ENCODE measurements at regions not wholly inside any gene's neighbourhood (a gene's known extent, or its start where the extent isn't known, plus 50 kb on each side); places are given as distances from the start of the nearest gene placed in this dataset.
"Not testable (repeated sequence)": the region's sequence is repeated elsewhere in the genome, so short reads cannot be mapped to it uniquely, and the experiment has no call there.

- Histone ChIP-seq H3K27me3 (ENCODE audit: control insufficient read depth, low read length) (no peaks in the 10 kb centered on the region), H3K9me3 (ENCODE audit: control insufficient read depth, insufficient read depth, low read length) (no peaks in the 10 kb centered on the region), H3K4me3 (ENCODE audit: low read length) (no peak overlapping the region), H3K4me2 (ENCODE audit: low read length) (no peak overlapping the region), H3K4me1 (ENCODE audit: control insufficient read depth, low read length) (no peaks in the 10 kb centered on the region), H4K20me1 (ENCODE audit: control insufficient read depth, insufficient read depth, low read depth, low read length) (no peaks in the 10 kb centered on the region), H3K36me3 (ENCODE audit: control insufficient read depth, low read length) (no peaks in the 10 kb centered on the region), H3F3A (ENCODE audit: control insufficient read depth, insufficient read depth) (no peaks in the 10 kb centered on the region), H3K9me2 (replicated peaks; ENCODE audit: control insufficient read depth, low read length) (no peaks in the 10 kb centered on the region), H3K27ac (ENCODE audit: low read depth, low read length) (no peak overlapping the region), H3K79me2 (ENCODE audit: control insufficient read depth, low read length) (no peaks in the 10 kb centered on the region)
- TF ChIP-seq EZH2phosphoT487 (IDR thresholded peaks at IDR 0.05; ENCODE audit: borderline replicate concordance, low read length): no peak
- no peak for TF ChIP-seq CTCF (IDR thresholded peaks at IDR 0.05; ENCODE audit: low read depth, low read length, poor library complexity, severe bottlenecking)
These were observed 308.9 kb downstream of the CEP170 start for GRCh38 chr1:242946206-242946605.

- not testable (repeated sequence) for H3K4me2 ChIP-seq (ENCODE audit: low read length)
These were observed 318.4 kb downstream of the CEP170 start for GRCh38 chr1:242936725-242937124.

GRCh38 chr1:242924717-242925116 lies 330.4 kb downstream of the CEP170 start:
- H3K4me2 ChIP-seq (ENCODE audit: low read length); H3K36me3 ChIP-seq (ENCODE audit: control insufficient read depth, low read length); H3K79me2 ChIP-seq (ENCODE audit: control insufficient read depth, low read length); H3K4me3 ChIP-seq (ENCODE audit: low read length); H3F3A ChIP-seq (ENCODE audit: control insufficient read depth, insufficient read depth); H3K27me3 ChIP-seq (ENCODE audit: control insufficient read depth, low read length); H3K27ac ChIP-seq (ENCODE audit: low read depth, low read length); H3K4me1 ChIP-seq (ENCODE audit: control insufficient read depth, low read length); H3K9me3 ChIP-seq (ENCODE audit: control insufficient read depth, insufficient read depth, low read length); H4K20me1 ChIP-seq (ENCODE audit: control insufficient read depth, insufficient read depth, low read depth, low read length); H3K9me2 ChIP-seq (replicated peaks; ENCODE audit: control insufficient read depth, low read length): not testable (repeated sequence)

More at GRCh38 chr1:242936725-242937124, 318.4 kb downstream of the CEP170 start:
- not testable (repeated sequence) for H3K4me3 ChIP-seq (ENCODE audit: low read length); H3K27me3 ChIP-seq (ENCODE audit: control insufficient read depth, low read length); H3K9me3 ChIP-seq (ENCODE audit: control insufficient read depth, insufficient read depth, low read length); H3K4me1 ChIP-seq (ENCODE audit: control insufficient read depth, low read length); H3K79me2 ChIP-seq (ENCODE audit: control insufficient read depth, low read length); H3K27ac ChIP-seq (ENCODE audit: low read depth, low read length); H4K20me1 ChIP-seq (ENCODE audit: control insufficient read depth, insufficient read depth, low read depth, low read length); H3K36me3 ChIP-seq (ENCODE audit: control insufficient read depth, low read length); H3F3A ChIP-seq (ENCODE audit: control insufficient read depth, insufficient read depth); H3K9me2 ChIP-seq (replicated peaks; ENCODE audit: control insufficient read depth, low read length)

- not testable (repeated sequence) for H3K4me2 ChIP-seq (ENCODE audit: low read length); H3K36me3 ChIP-seq (ENCODE audit: control insufficient read depth, low read length); H4K20me1 ChIP-seq (ENCODE audit: control insufficient read depth, insufficient read depth, low read depth, low read length); H3K4me3 ChIP-seq (ENCODE audit: low read length); H3K27me3 ChIP-seq (ENCODE audit: control insufficient read depth, low read length); H3K27ac ChIP-seq (ENCODE audit: low read depth, low read length); H3K9me3 ChIP-seq (ENCODE audit: control insufficient read depth, insufficient read depth, low read length); H3K9me2 ChIP-seq (replicated peaks; ENCODE audit: control insufficient read depth, low read length); H3F3A ChIP-seq (ENCODE audit: control insufficient read depth, insufficient read depth); H3K79me2 ChIP-seq (ENCODE audit: control insufficient read depth, low read length); H3K4me1 ChIP-seq (ENCODE audit: control insufficient read depth, low read length)
These were observed 331.5 kb downstream of the CEP170 start for GRCh38 chr1:242923603-242924002.

GRCh38 chr1:242914729-242915128 lies 340.4 kb downstream of the CEP170 start:
- H3K79me2 ChIP-seq (ENCODE audit: control insufficient read depth, low read length); H3K27ac ChIP-seq (ENCODE audit: low read depth, low read length); H3K27me3 ChIP-seq (ENCODE audit: control insufficient read depth, low read length); H3K4me1 ChIP-seq (ENCODE audit: control insufficient read depth, low read length); H3K36me3 ChIP-seq (ENCODE audit: control insufficient read depth, low read length); H3K4me2 ChIP-seq (ENCODE audit: low read length); H4K20me1 ChIP-seq (ENCODE audit: control insufficient read depth, insufficient read depth, low read depth, low read length); H3F3A ChIP-seq (ENCODE audit: control insufficient read depth, insufficient read depth); H3K4me3 ChIP-seq (ENCODE audit: low read length); H3K9me2 ChIP-seq (replicated peaks; ENCODE audit: control insufficient read depth, low read length); H3K9me3 ChIP-seq (ENCODE audit: control insufficient read depth, insufficient read depth, low read length): not testable (repeated sequence)

GRCh38 chr1:242912855-242913254 lies 342.2 kb downstream of the CEP170 start:
- not testable (repeated sequence) for H3K4me2 ChIP-seq (ENCODE audit: low read length); H3K27ac ChIP-seq (ENCODE audit: low read depth, low read length); H3K27me3 ChIP-seq (ENCODE audit: control insufficient read depth, low read length); H3K4me1 ChIP-seq (ENCODE audit: control insufficient read depth, low read length); H3F3A ChIP-seq (ENCODE audit: control insufficient read depth, insufficient read depth); H3K79me2 ChIP-seq (ENCODE audit: control insufficient read depth, low read length); H4K20me1 ChIP-seq (ENCODE audit: control insufficient read depth, insufficient read depth, low read depth, low read length); H3K9me3 ChIP-seq (ENCODE audit: control insufficient read depth, insufficient read depth, low read length); H3K4me3 ChIP-seq (ENCODE audit: low read length); H3K36me3 ChIP-seq (ENCODE audit: control insufficient read depth, low read length); H3K9me2 ChIP-seq (replicated peaks; ENCODE audit: control insufficient read depth, low read length)

GRCh38 chr1:242900558-242900957 lies 354.5 kb downstream of the CEP170 start:
- H3K9me2 ChIP-seq (replicated peaks; ENCODE audit: control insufficient read depth, low read length): not testable (repeated sequence)

More at GRCh38 chr1:242900558-242900957, 354.5 kb downstream of the CEP170 start:
- H3K4me2 ChIP-seq (ENCODE audit: low read length); H3K4me1 ChIP-seq (ENCODE audit: control insufficient read depth, low read length); H3K27me3 ChIP-seq (ENCODE audit: control insufficient read depth, low read length); H3F3A ChIP-seq (ENCODE audit: control insufficient read depth, insufficient read depth); H3K36me3 ChIP-seq (ENCODE audit: control insufficient read depth, low read length); H3K4me3 ChIP-seq (ENCODE audit: low read length); H3K27ac ChIP-seq (ENCODE audit: low read depth, low read length); H3K79me2 ChIP-seq (ENCODE audit: control insufficient read depth, low read length); H4K20me1 ChIP-seq (ENCODE audit: control insufficient read depth, insufficient read depth, low read depth, low read length); H3K9me3 ChIP-seq (ENCODE audit: control insufficient read depth, insufficient read depth, low read length): not testable (repeated sequence)

All from DOHH2 (cell line).